DMS79 treated with DMSO at 0.1 percent for 48 hours (cell line): ENCODE measurements at regions not wholly inside any gene's neighbourhood (a gene's known extent, or its start where the extent isn't known, plus 50 kb on each side); places are given as distances from the start of the nearest gene placed in this dataset.
A peak's percentile ranks its signal among the peaks of the same experiment; 100 is the strongest.

Experiments used
- DNase-seq: peaks from one replicate; lab custom pipeline; 2025; lab: John Stamatoyannopoulos, UW

GRCh38 chr11:32161293-32161692 is 70.4 kb downstream of the RCN1 start:
- no peak for DNase-seq

- no peak for DNase-seq
Measured at GRCh38 chr11:32162351-32162750, 71.5 kb downstream of the RCN1 start.

GRCh38 chr11:32162906-32163305 is 72.0 kb downstream of the RCN1 start:
- no peak for DNase-seq

- DNase-seq: no peak
Measured at GRCh38 chr11:32163557-32163956, 72.7 kb downstream of the RCN1 start.

- DNase-seq: no peak
Measured at GRCh38 chr11:32164836-32165235, 74.0 kb downstream of the RCN1 start.

GRCh38 chr11:32168924-32169323 is 78.0 kb downstream of the RCN1 start:
- no peak for DNase-seq

- DNase-seq: no peak
Measured at GRCh38 chr11:32171445-32171844, 80.6 kb downstream of the RCN1 start.

- DNase-seq: peak; percentile 7
Measured at GRCh38 chr11:32172041-32172847, 81.4 kb downstream of the RCN1 start.

- DNase-seq: peak; percentile 33
Measured at GRCh38 chr11:32172848-32173834, 82.3 kb downstream of the RCN1 start.

- no peak for DNase-seq
Measured at GRCh38 chr11:32173977-32174376, 83.1 kb downstream of the RCN1 start.

- DNase-seq: peak; percentile 58
Measured at GRCh38 chr11:32176223-32176934, 85.5 kb downstream of the RCN1 start.

- DNase-seq: no peak
Measured at GRCh38 chr11:32178692-32179091, 87.8 kb downstream of the RCN1 start.

GRCh38 chr11:32183512-32183911 is 92.6 kb downstream of the RCN1 start:
- DNase-seq: no peak

GRCh38 chr11:32184041-32184722 is 93.3 kb downstream of the RCN1 start:
- DNase-seq: no peak

- DNase-seq: no peak
Measured at GRCh38 chr11:32184723-32185376, 94.0 kb downstream of the RCN1 start.

GRCh38 chr11:32186118-32186517 is 95.2 kb downstream of the RCN1 start:
- DNase-seq: no peak

GRCh38 chr11:32187111-32187510 is 96.2 kb downstream of the RCN1 start:
- DNase-seq: no peak

GRCh38 chr11:32188785-32189184 is 97.9 kb downstream of the RCN1 start:
- DNase-seq: no peak

- no peak for DNase-seq
Measured at GRCh38 chr11:32196137-32196536, 105.3 kb downstream of the RCN1 start.

GRCh38 chr11:32198053-32198452 is 107.2 kb downstream of the RCN1 start:
- no peak for DNase-seq
